Activated naive CD8-positive, alpha-beta T cell treated with anti-CD3 and anti-CD28 coated beads, Interleukin-2, amount 50 U/mL, for 24 hours (primary cell): ENCODE measurements at regions not wholly inside any gene's neighbourhood (a gene's known extent, or its start where the extent isn't known, plus 50 kb on each side); places are given as distances from the start of the nearest gene placed in this dataset.

ENCODE experiments used
- ATAC-seq: fragments of 150-1000 bp; cut with Tn5 transposase; one replicate; pipeline ENCODE4 v1.10.0; 2021
- DNase-seq: peaks from one replicate; pipeline ENCODE4 v3.0.0; 2021
- H3K27ac Mint-ChIP-seq: one replicate; pipeline ENCODE4 v1.8.0; 2021; ENCODE audit warnings: mild to moderate bottlenecking, mixed read lengths
- H3K27me3 Mint-ChIP-seq: one replicate; pipeline ENCODE4 v1.8.0; 2021; ENCODE audit warnings: mixed read lengths
- H3K36me3 Mint-ChIP-seq: one replicate; pipeline ENCODE4 v1.8.0; 2021; ENCODE audit warnings: low read depth, mixed read lengths
- H3K4me1 Mint-ChIP-seq: one replicate; pipeline ENCODE4 v1.8.0; 2021; ENCODE audit warnings: mixed read lengths
- H3K4me3 Mint-ChIP-seq: one replicate; pipeline ENCODE4 v1.8.0; 2021; ENCODE audit warnings: mild to moderate bottlenecking, moderate library complexity, mixed read lengths
- H3K9me3 Mint-ChIP-seq: one replicate; pipeline ENCODE4 v1.8.0; 2021; ENCODE audit warnings: mixed read lengths

DNA sequence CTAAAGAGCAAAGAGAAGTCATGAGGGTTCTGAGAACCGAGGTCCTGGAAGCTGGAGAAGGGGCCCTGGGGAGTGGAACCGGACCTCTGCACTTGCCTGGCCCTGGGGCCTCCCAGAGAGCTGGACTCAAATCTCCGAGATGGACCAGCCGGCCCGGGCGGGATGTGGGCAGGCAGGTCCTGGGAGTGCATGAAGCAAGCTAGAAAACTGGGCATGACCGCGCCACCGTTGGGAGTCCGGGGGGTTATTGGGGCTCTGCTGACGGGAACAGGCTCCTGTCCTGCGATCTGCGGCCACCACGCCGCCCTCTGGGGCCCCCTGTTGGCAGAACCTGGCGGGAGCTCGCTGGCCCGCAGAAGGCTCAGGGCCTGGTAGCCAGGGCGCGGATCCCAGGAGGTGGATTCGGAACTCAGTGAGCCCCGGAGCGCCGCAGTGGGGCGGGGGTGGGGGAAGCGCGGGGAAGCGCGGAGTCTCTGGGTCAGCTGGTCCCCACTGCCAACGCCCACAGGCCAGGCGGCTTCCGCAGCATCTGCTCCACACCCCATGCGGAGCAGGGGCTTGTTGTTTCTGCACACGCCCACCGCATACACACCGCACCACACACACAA lies 150.6 kb downstream of the ERCC6L2 start:
- peaks cover 49% of the 10 kb centered on the region for H3K4me1 Mint-ChIP-seq

DNA sequence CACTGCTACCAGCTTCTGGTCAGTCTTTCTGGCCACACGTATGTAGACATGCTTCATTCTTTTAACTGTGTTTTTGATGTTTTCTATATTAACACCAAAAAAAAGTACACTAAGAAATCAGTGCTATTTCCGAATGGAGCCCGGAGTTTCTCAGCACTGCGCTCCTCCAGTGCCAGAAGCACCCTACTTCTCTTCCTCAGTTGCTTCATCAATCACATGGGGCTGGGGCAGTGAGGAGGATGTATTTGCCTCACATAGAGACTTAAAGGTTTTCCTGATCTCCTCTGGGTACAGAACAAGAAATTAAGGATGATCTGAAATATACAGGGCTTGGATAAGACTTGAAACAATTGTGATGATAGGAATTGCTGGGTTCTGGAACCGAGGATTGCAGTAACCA lies 148.0 kb downstream of the ERCC6L2 start:
- no peak overlapping the region for H3K4me3 Mint-ChIP-seq
- peaks cover 8% of the 10 kb centered on the region for H3K36me3 Mint-ChIP-seq
- peaks cover 73% of the 10 kb centered on the region for H3K4me1 Mint-ChIP-seq
- DNase-seq (no peak), ATAC-seq (no peak)
- H3K9me3 Mint-ChIP-seq: peaks cover 4% of the 10 kb centered on the region
- peak overlapping the region; percentile 3 for H3K27ac Mint-ChIP-seq
- H3K27me3 Mint-ChIP-seq: peaks cover 29% of the 10 kb centered on the region

More for the DNA sequence above, 150.6 kb downstream of the ERCC6L2 start:
- Mint-ChIP-seq H3K9me3 (peaks cover 4% of the 10 kb centered on the region), H3K27ac (no peak overlapping the region), H3K27me3 (peaks cover 38% of the 10 kb centered on the region), H3K36me3 (peaks cover 3% of the 10 kb centered on the region), H3K4me3 (peak overlapping the region; percentile 9)
- DNase-seq: no peak
- no peak for ATAC-seq

DNA sequence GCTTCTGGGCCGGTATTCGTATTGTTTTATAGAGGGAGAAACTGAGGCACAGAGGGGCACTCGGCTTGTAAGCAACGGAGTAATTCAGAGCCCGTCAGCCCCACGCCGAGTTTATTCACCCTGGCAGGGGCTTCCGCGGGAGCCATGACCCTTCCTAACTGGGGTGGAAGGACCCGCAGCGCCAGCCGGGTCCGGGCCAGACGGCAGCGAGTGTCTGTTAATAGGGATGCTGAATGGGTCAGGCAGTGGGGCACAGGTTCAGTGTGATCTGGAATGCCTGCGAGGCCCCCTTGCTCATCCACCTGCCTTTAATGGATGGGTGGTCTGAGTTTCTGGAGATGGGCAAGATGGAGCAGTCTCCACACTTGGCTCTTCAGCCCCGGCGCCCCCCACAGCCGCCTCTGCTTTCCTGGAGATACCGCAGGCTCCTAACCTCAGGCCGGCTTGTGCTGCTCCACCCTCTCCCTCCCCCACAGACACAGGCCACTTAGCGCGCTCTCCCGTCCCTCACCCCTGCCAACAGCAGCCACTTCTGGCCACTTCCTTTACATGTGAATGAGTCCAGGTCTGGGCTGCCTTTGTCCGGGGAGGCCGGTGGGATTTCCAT lies 147.1 kb downstream of the ERCC6L2 start:
- DNase-seq: peak; percentile 74
- ATAC-seq: peak; percentile 59
- H3K4me1 Mint-ChIP-seq: peaks cover 75% of the 10 kb centered on the region
- H3K27me3 Mint-ChIP-seq: peaks cover 21% of the 10 kb centered on the region
- H3K36me3 Mint-ChIP-seq: peaks cover 12% of the 10 kb centered on the region
- H3K4me3 Mint-ChIP-seq: peak overlapping the region; percentile 79
- H3K9me3 Mint-ChIP-seq: peaks cover 4% of the 10 kb centered on the region
- peak overlapping the region; percentile 89 for H3K27ac Mint-ChIP-seq

DNA sequence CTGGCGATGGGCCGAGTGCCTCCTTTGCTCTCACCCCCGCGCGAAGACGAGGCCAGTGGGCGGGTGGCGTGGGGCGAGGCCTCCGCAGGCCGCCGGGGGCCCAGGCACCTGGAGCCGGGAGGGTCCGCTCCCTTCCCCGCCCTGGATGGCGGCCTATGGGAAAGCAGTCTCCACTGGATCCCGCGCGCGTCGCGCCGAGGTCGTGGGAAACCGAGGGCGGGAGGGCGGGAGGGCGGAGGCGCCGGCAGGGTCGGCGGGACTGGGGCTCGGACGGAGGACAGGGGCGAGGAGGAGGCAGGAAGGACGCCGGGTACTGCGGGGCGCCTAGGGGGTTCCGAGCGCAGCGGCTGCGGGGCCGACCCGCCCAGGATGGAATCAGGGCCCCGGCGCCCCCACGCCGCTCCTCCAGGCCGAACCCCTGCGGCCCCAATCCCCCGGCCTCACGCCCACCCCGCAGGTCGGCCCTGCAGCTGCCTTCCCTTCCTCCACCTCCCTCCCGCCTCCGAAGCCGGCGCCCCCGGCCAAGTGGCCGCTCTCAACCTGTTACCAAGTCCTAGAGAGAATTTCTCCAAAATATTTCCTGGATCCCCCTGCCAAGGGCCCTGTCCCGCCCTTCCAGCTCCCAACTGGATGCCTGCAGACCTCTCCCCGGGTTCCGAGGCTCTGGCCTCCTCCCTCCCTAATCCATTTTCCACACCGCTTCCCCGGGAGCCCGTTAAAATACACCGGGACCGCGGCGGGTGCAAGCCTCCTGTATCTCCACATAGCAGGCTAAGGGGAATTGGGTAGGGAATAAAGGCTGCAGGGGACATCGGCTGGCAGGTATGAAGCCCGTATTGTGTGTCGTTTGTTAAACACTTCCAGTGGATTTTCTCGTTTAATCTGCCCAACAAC lies 146.3 kb downstream of the ERCC6L2 start:
- Mint-ChIP-seq H3K4me3 (peak overlapping the region; percentile 79), H3K9me3 (peaks cover 4% of the 10 kb centered on the region), H3K27ac (peak overlapping the region; percentile 89), H3K36me3 (peaks cover 15% of the 10 kb centered on the region), H3K27me3 (peaks cover 20% of the 10 kb centered on the region), H3K4me1 (peaks cover 80% of the 10 kb centered on the region)
- no peak for ATAC-seq
- DNase-seq: no peak

DNA sequence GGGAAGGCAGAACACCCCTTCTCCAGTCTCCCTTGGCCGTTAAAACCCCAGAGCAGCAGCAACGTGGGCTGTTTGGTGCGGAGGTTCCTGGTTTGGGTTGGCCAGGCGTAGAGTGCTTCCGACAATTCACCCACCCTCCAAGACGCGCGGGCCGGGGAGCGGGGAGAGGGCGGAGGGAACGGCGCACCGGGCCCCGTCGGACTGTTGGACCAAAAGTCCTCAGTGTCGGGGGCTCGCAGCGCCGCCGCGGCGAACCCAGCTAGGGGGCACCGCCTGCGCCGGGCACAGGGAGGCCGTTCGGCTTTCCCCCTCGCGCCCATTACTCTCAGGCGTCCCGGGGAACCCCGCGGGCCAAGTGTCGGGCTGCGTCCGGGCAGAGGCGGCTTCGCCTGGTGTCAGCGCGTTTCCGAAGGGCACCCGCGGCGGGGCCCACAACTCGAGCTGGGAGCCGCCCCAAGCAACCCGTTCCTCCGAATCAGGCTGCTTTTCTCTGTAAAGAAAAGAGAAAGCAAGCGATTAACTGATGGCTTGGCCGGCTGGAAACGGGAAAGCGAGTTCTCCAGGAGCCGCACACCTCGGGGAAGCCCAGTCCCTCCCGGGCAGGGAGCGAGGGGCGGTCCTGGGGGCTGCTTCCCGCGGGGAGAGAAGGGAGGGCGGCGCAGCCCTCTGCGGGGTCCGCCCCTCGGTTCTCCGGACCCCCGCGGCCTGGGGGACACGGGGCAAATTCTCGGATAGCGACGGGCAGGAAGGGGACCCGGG lies 145.5 kb downstream of the ERCC6L2 start:
- DNase-seq: peak; percentile 64
- peaks cover 14% of the 10 kb centered on the region for H3K36me3 Mint-ChIP-seq
- H3K4me1 Mint-ChIP-seq: peaks cover 84% of the 10 kb centered on the region
- H3K4me3 Mint-ChIP-seq: peak overlapping the region; percentile 75
- ATAC-seq: peak; percentile 22
- H3K27me3 Mint-ChIP-seq: peaks cover 16% of the 10 kb centered on the region
- peaks cover 4% of the 10 kb centered on the region for H3K9me3 Mint-ChIP-seq
- H3K27ac Mint-ChIP-seq: peak overlapping the region; percentile 100

DNA sequence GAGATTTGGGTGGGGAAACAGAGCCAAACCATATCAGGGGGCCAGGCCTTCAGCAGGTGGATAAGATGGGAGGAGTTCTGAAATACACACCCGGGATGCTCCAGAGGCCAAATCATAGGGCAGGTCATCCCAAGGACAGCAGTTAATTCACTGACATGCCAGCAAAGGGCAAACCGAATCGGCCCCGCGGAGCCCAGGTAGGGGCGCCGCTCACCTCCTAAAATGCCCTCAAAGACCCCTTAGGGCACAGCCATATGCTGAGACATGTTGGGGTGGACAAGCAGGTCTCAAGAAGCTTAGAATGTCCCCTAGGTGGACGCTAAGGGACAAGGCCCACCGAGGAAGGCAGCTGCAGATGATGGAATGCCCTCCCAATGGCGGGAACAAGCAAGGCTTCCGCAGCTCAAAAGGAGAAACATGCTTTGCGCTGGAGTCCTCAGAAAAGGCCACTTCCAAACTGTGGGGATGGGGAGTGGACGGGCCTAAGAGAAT lies 144.9 kb downstream of the ERCC6L2 start:
- DNase-seq (no peak), ATAC-seq (no peak)
- Mint-ChIP-seq H3K4me3 (peak overlapping the region; percentile 75), H3K27me3 (peaks cover 12% of the 10 kb centered on the region), H3K27ac (peak overlapping the region; percentile 100), H3K9me3 (no peaks in the 10 kb centered on the region), H3K36me3 (peaks cover 14% of the 10 kb centered on the region), H3K4me1 (peaks cover 86% of the 10 kb centered on the region)
